ENCODE measurements at regions not wholly inside any gene's neighbourhood (a gene's known extent, or its start where the extent isn't known, plus 50 kb on each side); places are given as distances from the start of the nearest gene placed in this dataset.

DNA sequence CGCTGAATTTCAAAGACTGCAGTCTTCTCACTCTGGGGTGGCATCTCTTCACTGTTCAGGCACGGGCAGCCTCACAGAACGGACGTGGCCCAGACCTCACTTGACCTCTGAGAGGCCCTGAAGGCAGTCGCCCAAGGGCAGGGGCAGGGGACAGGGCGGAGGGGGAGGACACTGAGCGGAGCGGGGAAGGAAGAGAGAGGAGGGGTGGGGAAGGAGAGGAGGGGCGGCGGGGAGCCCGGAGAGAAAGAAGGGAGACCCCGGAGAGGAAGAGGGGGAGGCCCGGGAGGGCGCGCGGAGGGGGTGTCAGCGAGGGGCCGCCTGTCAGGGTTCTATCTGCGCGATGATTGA is 58.7 kb upstream of the COMTD1 start:
- no peak for DNase-seq (ENCODE audit: low read depth in 3 of 3)

DNA sequence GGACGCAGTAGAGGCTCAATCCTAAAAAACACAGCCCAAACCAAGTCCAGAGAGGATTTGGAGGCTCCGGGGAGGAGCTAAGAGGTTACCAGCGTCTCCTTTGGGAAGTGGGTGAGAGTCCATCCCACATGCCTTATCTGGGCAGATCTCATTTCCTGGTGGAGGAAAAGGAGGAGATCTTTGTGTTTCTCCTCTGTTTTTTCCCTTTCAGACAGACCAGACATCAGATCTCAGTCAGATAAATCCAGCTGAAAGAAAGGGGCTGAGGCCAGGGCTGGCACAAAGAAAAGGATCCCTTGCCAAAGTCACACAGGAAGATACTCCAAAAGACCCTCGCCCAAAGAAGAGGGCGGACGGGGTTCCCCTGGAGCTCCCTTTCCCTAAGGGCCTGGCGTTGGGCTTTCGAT is 58.3 kb upstream of the COMTD1 start:
- DNase-seq (ENCODE audit: low read depth in 3 of 3): no peak

DNA sequence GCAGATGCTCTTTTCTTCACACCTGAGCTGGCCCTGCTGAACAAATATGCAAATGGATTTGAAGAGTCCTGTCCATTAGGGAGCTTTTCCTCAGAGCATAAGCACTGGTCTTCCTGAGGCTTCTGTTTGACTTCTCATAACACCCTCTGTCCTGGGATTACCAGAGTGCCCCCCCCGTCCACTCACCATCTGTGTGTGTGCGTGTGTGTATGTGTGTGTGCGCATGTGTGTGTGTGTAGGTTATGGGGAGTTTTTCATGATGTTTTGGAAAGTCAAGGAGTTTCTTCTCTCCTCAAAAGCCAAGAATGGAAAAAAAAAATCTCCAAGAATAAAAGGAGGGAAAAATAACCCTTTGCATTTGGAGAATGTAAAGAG is 57.7 kb upstream of the COMTD1 start:
- no peak for DNase-seq (ENCODE audit: low read depth in 3 of 3)

DNA sequence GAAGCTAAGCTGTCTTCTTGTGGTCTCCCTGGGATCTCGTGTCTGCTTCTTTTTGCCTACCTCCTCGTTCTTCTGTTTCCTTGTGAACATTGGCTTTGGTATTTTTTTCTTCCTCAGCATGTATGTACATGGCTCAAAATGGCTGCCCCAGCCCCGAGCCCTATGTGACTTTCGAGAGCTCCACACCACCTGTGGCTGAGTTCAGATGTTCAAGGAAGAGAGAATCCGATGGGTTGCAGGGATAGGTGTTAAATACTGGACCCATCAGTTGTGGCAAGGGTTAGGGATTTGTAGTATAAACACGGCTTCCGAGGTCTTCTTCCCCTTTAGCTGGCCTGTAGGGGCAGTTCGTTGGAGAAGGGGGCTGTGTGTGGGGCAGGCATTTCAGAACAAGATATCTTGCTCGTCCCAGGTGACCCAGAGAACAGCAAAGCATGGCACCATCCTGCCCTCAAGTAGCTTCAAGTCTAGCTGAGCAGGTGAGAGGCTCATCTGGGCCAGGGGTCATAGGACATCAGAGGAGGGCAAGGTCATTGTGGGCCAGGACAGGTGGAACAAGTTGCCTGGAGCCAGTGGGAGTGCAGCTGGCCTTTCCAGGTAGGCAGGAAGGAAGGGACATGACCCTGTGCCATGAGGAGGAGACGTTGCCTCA is 57.2 kb upstream of the COMTD1 start:
- no peak for DNase-seq (ENCODE audit: low read depth in 3 of 3)

DNA sequence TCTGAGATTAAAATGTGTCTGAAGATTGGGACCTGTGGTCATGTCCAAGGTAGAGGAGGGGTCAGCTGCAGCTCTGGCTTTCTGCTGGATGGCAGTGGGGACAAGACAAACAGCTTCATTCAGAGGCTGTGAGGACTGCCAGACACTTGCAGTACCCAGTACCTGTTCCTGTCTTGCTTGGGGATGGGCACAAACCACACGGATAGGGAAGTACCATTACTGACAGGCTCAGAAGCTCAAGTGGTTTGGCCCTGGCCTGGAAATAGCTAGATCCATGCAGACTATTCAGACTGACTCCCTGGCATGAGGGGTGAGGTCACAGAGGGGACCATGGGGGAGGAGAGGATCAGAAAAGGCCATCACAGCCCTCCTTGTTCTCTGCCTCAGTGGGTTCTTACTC is 56.0 kb upstream of the COMTD1 start:
- DNase-seq (ENCODE audit: low read depth in 3 of 3): no peak

DNA sequence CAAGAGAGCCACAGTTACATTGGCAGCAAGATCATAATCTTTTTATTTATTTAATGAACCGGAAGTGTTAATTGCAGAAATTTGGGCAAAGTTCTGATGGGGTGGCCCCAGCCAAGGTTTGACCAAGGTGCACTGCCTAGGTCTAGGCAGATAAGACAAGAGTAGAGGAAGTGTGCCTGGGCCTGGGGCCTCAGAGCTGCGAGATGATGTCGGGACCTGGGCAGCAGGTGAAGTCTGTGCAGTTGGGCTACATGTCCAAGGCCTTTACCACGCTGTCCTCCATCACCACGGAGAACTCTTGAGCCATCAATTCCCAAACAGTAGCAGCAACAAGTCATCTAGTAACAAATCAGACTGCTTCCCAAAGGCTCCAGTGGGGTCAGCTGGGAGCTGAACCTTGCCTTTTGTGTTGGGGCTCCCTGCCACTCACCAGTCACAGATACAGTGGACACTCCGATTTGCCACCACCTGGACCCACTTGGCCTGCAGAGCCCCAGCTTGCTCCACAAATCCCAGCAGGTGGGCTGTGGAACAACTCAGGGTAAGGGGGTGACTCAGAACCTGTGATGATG is 52.5 kb upstream of the COMTD1 start:
- no peak for DNase-seq (ENCODE audit: low read depth in 3 of 3)

DNA sequence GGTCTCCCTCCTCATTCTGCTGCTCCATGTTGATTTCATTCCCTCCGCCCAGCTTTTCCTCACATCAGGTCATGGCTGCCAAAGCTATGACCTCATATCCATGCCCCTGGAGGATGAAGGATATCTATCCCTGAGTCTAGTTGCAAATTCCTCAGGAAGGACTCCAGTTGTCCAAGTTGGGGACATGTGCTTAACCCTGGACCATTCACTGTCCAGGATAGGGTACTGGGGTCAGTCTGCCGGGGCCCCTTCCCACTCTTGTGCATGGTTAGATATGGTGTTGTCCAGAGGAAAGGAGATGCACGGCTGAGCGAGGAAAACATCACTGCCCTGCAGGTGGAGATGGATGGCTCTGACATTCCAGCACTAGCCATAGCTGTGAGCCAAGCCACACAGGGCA is 51.9 kb upstream of the COMTD1 start:
- DNase-seq (ENCODE audit: low read depth in 3 of 3): no peak

DNA sequence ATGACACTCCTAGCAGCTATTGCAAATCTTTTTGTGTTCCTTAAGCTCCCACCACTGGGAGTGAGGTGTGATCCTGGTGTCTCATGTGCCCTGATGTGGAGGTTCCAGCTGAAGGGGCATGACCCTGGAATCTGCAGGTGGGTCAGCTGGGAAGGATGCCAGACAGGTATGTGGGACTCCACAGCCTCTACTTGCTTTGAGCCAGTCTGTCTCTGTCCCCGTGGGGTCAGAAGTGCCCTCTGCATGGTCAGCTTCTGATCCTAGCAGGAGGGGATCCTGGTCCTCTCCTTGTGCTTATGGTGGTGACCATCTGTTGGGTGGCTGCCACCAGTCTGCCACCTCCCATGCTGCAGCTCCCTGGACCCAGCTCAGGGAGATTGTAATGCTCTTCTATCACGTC is 51.1 kb upstream of the COMTD1 start:
- no peak for DNase-seq (ENCODE audit: low read depth in 3 of 3)

All from stimulated activated CD4-positive, alpha-beta T cell treated with anti-CD3 and anti-CD28 coated beads, TNF-alpha, amount 100 ng/mL, for 4 hours (primary cell).